Ovary (tissue), 1 donor: ENCODE measurements at regions not wholly inside any gene's neighbourhood (a gene's known extent, or its start where the extent isn't known, plus 50 kb on each side); places are given as distances from the start of the nearest gene placed in this dataset. TPM values are rescaled to one million over a fixed set of nuclear protein-coding genes. Genes with fewer than 3 reads are reported as not detected.

Source experiments
- small RNA-seq: library from RNA; depleted of rRNA; stranded (forward); fragments of <200 nt; gene quantifications from one replicate; pipeline ENCODE3, GENCODE V24; 2016

Small RNA genes lying in the stretch of these regions (small RNA-seq; reads per million reads assigned to genes)
- gene RF00019 = not detected
